ENCODE measurements at regions not wholly inside any gene's neighbourhood (a gene's known extent, or its start where the extent isn't known, plus 50 kb on each side); places are given as distances from the start of the nearest gene placed in this dataset.
"Not testable (repeated sequence)": the region's sequence is repeated elsewhere in the genome, so short reads cannot be mapped to it uniquely, and the experiment has no call there.

- no peak for DNase-seq
These were observed 123.4 kb downstream of the POSTN start for GRCh38 chr13:37475151-37475550.

GRCh38 chr13:37473035-37473434 is 125.5 kb downstream of the POSTN start:
- no peak for DNase-seq

GRCh38 chr13:37472266-37472665 is 126.3 kb downstream of the POSTN start:
- DNase-seq, result not testable (repeated sequence)

- no peak for DNase-seq
These were observed 138.4 kb downstream of the POSTN start for GRCh38 chr13:37460166-37460565.

GRCh38 chr13:37457612-37458011 is 141.0 kb downstream of the POSTN start:
- DNase-seq, result no peak

GRCh38 chr13:37456506-37456905 is 142.1 kb downstream of the POSTN start:
- no peak for DNase-seq

GRCh38 chr13:37456041-37456440 is 142.5 kb downstream of the POSTN start:
- no peak for DNase-seq

- DNase-seq, result no peak
These were observed 145.3 kb downstream of the POSTN start for GRCh38 chr13:37453246-37453645.

- no peak for DNase-seq
These were observed 148.3 kb downstream of the POSTN start for GRCh38 chr13:37450276-37450675.

- DNase-seq, result no peak
These were observed 150.4 kb downstream of the POSTN start for GRCh38 chr13:37448153-37448552.

- no peak for DNase-seq
These were observed 152.1 kb downstream of the POSTN start for GRCh38 chr13:37446503-37446902.

- no peak for DNase-seq
These were observed 155.0 kb downstream of the POSTN start for GRCh38 chr13:37443538-37443937.

- no peak for DNase-seq
These were observed 155.6 kb downstream of the POSTN start for GRCh38 chr13:37442996-37443395.

GRCh38 chr13:37435881-37436280 is 162.7 kb downstream of the POSTN start:
- DNase-seq, result no peak

GRCh38 chr13:37433086-37433485 is 165.5 kb downstream of the POSTN start:
- no peak for DNase-seq

- DNase-seq, result no peak
These were observed 168.6 kb downstream of the POSTN start for GRCh38 chr13:37429976-37430375.

GRCh38 chr13:37427843-37428494 is 170.6 kb downstream of the POSTN start:
- no peak for DNase-seq

GRCh38 chr13:37418490-37418889 is 180.1 kb downstream of the POSTN start:
- no peak for DNase-seq

- DNase-seq, result no peak
These were observed 181.5 kb downstream of the POSTN start for GRCh38 chr13:37417060-37417441.

GRCh38 chr13:37416291-37417059 is 182.1 kb downstream of the POSTN start:
- DNase-seq, result no peak

- no peak for DNase-seq
These were observed 185.4 kb downstream of the POSTN start for GRCh38 chr13:37413161-37413560.

GRCh38 chr13:37412241-37412921 is 186.2 kb downstream of the POSTN start:
- no peak for DNase-seq

GRCh38 chr13:37410316-37410715 is 188.3 kb downstream of the POSTN start:
- DNase-seq, result no peak

Measured in hypothalamus (tissue), 51 donors.